ENCODE measurements at regions not wholly inside any gene's neighbourhood (a gene's known extent, or its start where the extent isn't known, plus 50 kb on each side); places are given as distances from the start of the nearest gene placed in this dataset.

DNA sequence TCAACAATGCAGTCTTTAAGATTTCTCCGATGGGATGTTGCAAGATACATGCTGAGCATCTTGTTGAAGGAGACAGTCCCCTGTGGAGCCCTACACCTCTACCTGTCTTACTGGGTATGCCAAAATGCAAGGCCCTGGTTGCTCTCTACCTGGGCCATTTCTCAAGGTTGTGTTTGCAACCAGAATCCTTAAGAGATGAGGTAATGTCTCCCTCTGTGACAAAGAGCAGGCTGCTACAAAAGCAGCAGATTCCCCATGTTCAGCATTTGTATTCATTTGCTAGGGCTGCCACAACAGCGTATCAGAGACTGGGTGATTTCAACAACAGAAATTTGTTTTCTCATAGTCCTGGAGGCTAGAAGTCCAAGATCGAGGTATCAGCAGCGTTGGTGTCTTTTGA, 138.4 kb upstream of the RPS23 start:
- TF ChIP-seq, protein P1, sequence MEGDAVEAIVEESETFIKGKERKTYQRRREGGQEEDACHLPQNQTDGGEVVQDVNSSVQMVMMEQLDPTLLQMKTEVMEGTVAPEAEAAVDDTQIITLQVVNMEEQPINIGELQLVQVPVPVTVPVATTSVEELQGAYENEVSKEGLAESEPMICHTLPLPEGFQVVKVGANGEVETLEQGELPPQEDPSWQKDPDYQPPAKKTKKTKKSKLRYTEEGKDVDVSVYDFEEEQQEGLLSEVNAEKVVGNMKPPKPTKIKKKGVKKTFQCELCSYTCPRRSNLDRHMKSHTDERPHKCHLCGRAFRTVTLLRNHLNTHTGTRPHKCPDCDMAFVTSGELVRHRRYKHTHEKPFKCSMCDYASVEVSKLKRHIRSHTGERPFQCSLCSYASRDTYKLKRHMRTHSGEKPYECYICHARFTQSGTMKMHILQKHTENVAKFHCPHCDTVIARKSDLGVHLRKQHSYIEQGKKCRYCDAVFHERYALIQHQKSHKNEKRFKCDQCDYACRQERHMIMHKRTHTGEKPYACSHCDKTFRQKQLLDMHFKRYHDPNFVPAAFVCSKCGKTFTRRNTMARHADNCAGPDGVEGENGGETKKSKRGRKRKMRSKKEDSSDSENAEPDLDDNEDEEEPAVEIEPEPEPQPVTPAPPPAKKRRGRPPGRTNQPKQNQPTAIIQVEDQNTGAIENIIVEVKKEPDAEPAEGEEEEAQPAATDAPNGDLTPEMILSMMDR (IDR thresholded peaks at IDR 0.05), result no peak

- TF ChIP-seq, protein P1 (IDR thresholded peaks at IDR 0.05), result no peak
These were observed 135.9 kb upstream of the RPS23 start for GRCh38 chr5:82414041-82414388.

DNA sequence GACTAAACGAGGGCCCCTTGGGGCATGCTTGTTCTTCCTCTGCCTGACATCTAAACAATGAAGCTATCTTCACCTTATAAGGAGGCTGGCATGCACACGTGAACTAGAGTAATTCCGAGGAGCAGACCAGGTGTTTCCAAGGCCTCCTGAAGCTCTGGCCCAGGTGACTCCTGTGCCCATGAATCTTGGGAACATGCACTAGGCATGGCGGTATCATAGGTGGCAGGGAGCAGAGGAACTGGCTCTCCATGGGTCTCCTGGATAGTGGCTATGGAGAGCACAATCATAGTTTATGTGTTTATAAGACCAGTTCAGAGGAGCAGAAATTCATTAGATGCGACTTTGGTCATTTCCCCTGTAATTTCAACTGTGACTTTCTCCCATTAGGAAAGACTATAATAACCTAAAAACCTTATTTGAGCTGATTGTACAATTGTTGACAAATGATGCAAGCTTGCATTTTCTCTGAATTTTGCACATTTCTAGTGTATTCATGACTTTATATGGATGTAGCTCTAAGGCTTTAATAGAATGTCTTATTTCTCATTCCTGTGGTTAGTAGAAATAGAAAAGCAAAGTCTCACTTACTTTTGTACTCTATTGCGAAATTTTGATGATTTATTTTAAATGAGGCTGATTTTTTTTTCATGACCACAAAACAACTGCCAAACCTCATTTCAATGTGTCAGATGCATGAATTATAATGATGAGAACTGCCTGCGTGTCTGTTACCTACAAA, 135.3 kb upstream of the RPS23 start:
- TF ChIP-seq, protein P1 (IDR thresholded peaks at IDR 0.05), result no peak

- TF ChIP-seq, protein P1 (IDR thresholded peaks at IDR 0.05), result no peak
These were observed 129.9 kb upstream of the RPS23 start for GRCh38 chr5:82408033-82408432.

GRCh38 chr5:82406205-82406773, 128.1 kb upstream of the RPS23 start:
- TF ChIP-seq, protein P1 (IDR thresholded peaks at IDR 0.05), result no peak

DNA sequence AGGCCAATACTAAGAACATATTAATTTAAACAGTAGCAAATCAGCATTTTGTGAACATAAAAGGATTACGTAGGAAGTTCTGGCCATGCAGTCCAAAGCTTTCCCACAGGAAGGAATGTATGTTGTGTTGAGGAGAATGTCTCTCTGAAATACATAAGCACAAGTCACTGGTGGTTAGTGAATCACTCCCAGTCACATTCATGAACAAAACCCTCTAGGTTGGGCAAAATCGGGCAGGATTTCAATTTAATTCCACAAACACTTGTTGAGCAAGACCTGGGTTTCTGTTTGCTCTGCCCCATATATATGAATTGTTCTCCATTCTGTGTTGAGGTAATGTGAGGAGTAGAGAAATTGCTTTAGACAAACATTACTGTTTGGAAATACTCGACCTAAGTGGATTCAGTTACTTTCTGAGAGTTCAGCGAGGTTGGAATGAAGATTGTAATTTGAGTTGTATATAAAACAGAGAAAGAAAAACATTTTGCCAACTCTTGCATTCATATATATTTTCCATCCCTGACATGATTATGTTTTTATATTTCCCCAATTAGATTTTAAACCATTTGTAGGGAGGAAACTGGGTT, 127.6 kb upstream of the RPS23 start:
- TF ChIP-seq, protein P1 (IDR thresholded peaks at IDR 0.05), result no peak

DNA sequence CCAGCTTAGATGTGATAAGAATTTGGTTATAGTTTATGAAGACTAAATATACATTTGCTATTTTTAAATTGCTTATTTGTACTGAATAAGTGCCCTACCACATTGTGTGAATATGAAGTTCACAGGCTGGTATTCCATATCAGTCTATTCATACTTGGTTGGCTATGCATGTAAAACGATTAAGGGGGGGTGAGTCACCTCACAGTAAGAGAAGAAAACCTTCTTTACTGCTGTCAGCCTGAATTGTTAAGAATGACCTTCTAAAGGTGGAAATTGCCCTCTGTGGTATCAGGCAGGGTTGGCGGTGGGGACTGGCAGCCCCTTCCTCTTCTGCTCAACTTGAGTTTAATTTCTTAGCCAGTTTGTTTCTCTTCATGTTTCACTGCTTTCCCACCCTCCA, 127.0 kb upstream of the RPS23 start:
- TF ChIP-seq, protein P1 (IDR thresholded peaks at IDR 0.05), result no peak
